HG02759 (cell line): ENCODE measurements at regions not wholly inside any gene's neighbourhood (a gene's known extent, or its start where the extent isn't known, plus 50 kb on each side); places are given as distances from the start of the nearest gene placed in this dataset.

Experiments used
- ATAC-seq: cut with Tn5 transposase; IDR thresholded peaks from one replicate; pipeline ENCODE4 v1.9.1; 2021; ENCODE audit warnings: mild to moderate bottlenecking, moderate library complexity; ENCODE audit not compliant: unreplicated experiment

DNA sequence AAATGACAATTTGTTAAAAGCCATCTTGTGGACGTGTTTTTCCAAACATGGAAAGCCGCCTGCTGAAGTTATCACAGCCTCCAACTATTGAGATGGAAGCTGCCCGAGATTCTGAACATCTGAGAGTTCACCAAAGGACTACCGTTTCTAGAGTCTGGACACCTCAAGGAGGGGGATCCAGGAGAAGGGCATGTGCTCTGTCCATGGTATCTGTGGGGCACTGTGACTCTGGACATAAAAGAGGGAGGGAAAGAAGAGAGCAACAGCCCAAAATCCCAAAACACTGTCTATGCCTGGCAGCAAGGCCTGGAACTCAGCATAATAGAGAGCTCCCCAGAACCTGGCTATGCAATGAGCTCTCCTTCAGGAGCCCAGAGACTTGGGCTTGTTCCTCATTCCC, 319.9 kb downstream of the EN1 start:
- ATAC-seq: no peak

DNA sequence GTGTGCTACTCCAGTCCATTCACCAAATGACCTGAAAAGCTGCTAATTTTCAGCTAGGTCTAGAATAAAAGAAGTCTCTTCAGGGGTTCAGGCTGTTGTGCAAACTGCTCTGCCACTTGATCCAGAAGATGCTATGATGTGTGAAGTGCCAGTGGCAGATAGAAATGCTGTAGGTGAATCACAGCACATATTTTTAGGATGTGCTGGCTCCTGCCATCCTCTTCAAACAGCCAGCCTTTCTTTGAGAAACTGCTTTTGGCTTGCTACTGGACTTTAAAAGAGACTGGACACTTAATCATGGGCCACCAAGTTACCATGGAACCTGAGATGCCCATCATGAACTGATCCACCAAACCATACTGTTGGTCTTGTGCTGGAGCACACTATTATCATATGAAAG, 322.1 kb downstream of the EN1 start:
- no peak for ATAC-seq

DNA sequence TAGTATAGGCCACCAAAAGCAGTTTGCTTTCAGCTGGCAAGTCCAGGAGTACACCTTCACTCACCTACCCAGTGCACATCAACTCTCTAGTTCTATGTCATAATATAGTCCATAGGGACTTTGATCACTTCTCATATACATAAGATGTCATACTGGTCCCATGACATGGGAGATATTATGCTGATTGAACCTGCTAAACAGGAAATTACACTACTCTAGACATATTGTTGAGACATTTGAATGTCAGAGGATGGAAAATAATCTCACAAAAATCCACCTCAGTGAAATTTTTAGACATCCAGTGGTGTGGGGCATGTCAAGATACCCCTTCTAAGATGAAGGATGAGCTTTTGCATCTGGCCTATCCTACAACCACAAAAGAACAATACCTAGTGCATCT, 322.5 kb downstream of the EN1 start:
- no peak for ATAC-seq

DNA sequence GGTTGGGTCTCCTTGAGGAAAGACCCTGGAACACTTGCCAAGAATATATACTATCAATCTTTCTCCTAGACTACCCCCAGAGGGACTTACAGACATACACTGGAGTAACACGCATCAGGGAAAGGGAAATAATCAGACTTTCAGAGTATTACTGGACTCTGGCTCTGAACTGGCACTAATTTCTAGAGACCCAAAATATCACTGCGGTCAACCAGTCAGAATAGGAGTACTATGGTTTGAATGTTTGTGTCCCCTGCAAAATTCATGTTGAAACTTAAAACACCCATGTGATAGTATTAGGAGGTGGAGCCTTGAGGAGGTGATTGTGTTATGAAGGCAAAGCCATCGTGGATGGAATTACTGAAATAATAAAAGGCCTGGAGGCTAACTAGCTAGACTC, 323.7 kb downstream of the EN1 start:
- no peak for ATAC-seq

DNA sequence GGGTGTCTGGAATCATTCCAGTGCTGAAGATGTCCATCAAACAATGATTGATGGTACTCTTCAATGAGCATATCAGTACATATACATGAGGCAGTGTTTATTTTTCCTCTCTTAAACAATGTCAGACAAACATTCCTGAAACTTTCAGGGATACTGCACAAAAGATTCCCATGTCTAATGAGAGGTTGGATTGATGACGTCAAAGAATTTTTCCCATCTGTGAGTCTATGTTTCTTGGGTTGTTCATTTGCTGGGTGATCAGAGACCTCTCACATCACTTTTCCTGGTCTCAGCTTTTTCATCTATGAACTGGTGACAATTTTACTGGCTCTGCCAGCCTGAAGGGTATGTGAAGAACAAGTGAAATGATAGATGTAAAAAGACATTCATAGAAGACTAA, 325.5 kb downstream of the EN1 start:
- ATAC-seq: no peak

DNA sequence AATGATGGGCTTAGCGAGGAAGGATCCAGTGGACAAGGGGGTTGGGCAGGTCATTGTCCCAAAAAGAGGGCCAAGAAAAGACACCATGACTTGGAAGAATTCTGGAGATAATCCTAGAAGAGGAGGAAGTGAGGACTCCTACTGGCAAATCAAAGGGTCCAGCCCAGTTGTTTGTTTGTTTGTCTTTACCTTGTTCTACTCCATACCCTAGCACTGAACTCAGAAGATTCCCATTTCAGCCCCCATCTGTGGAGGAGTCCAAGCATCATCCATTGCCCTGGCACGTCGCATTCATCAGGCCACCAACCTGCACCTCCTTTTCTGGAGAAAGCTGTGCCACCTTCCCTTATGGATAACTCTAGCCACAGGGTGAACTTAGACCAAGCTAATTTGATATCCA, 326.2 kb downstream of the EN1 start:
- ATAC-seq: no peak

DNA sequence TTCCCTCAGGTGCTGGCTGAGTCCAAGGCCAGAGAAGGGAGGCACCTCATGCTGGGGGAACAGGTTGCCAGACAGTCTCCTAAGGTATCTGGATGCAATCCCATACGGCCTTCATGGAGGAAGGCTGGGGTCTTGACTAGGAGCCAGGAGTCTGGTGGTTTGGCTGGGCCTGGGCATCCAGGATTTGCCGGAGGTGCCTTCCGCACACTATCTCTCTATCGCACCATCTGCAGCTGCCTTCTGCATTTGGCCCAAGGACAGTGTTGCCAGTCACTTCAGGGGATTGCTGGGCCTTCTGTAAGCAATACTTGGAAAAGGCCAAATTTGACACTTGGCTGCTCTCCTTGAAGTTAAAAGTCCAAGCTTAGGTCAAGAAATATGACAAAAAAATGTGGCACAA, 327.2 kb downstream of the EN1 start:
- ATAC-seq: no peak

DNA sequence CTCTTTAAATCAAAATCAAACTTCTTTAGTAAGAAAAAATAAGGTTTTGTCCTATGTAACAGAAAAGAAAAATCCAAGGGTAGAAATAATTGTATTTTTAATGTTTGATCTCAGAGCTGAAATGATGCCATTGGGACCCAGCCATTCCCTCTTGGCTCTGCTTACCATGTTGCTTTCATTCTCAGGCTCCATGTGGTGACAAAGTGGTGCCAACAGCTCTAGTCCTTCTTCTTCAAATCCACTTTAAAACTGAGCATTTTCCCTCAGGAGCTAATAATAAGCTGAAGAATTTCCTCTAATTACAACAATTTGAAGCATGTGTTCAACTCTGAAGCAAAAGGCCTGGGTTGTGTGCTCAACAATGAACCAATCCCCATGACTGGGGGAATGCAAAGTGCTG, 327.9 kb downstream of the EN1 start:
- no peak for ATAC-seq

DNA sequence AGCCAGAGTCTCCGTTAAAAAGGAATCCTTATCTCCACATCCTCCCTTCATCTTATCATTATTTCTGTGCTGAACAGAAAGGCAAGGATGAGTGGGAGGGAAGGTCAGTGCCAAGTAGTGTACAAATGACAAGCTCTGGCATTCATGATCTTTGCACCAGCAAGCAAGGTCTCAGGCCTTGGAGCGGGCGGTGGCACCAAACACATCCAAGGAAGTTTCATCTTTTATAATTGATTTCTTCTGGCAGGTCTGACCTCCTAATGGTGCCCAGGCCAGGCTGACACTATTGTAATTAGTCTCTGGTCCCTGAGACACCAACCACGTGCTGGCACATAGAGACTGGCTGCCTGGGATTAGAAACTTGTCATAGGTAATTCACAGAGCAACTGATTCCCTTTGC, 336.6 kb downstream of the EN1 start:
- ATAC-seq: no peak

DNA sequence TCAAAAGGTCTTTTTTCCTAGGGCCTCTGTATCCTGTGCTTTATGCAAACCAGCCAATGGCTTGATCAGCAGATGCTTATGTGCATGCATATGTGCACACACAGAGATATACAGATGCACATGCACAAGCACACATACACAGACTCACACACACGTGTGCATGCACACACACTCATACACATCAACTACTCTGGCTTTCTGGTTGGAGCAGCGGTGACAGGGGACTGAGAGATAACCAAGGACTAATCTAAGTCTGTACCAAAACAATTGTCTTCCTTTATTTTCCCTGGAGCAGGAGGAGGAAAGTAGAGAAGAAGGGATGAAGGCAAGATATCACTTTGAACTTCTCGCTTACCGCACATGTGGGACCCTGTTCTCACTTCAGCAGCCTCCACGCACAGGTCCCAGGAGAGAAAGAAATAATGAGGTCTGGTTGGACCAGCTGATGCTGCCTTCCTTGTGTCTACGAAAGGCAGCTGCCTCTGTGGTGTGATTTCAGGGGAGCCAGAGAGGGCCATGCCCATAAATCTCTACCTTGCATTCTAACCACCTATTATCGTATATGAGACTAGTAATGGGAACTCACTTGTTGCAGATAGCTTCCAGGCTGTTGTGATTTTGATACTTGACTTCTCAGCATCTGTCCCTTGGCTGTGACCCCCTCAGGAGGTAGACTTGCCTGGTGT, 338.0 kb downstream of the EN1 start:
- no peak for ATAC-seq

DNA sequence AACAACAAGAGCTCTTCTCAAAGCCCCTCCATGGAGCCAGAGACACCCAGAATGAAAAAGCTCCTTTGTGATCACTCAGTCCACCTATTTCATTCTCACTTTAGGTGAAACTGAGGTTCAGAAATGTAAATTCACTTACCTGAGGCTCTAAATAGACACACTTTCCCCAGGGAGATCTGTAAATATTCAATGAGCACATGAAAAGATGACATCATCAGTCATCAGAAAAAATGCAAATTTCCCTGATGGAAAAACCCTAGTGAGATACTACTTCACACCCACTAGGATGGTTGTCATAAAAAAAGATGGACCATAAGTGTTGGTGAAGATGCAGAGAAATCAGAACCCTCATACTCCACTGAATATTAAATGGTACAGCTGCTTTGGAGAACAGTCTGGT, 339.2 kb downstream of the EN1 start:
- no peak for ATAC-seq

DNA sequence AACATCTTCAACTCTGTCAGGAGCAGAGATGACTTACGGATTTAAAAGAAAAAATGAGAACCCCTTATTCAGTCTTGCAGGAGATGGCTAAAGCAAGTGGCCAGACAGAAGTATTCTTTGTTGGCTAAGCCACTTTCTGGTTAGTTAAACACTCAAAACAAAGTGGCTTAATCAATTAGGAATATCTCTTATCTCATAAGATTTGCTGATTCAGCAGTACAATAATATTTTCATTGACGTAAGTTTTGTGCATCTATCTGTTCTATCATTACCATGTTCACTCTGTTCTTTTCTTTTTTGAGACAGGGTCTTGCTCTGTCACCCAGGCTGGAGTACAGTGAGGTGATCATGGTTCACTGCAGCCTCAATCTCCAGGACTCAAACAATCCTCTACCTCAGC, 342.0 kb downstream of the EN1 start:
- ATAC-seq: no peak

DNA sequence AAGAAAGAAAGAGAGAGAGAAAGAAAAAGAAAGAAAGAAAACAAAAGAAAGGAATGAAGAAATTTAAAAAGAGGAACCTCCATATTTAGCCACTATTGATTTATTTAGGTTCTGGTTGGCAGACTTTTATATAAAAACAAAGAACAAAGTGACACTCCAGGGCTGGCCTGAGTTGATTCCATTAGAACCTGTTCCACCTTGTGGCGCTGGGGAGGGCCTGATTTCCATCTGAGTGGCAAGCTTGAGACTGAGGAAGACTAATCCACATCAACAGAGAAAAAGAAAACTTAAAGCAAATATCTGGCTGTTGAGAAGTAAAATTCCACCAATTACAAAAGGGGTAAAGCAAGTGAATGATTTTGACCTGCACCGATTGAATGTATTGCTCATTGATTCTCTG, 345.3 kb downstream of the EN1 start:
- ATAC-seq: no peak

DNA sequence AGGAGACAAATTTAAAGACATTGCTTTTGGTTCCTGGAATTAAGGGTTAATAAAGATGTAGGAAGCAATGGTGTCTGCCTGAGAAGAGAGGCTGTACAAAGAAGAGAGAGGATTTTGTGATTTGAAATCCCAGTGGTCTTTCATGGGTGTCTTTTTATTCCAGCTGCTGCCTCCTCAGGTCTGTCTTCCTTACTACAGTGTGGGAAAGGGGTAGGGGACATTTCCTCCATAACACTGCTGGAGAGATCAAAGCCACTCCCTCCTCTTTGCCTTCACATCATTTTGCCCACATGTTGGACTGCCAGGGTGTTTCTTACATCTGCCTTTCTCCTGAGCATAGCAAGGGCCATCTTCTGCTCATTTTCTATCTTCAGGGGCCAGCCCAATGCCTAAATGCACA, 348.5 kb downstream of the EN1 start:
- no peak for ATAC-seq

DNA sequence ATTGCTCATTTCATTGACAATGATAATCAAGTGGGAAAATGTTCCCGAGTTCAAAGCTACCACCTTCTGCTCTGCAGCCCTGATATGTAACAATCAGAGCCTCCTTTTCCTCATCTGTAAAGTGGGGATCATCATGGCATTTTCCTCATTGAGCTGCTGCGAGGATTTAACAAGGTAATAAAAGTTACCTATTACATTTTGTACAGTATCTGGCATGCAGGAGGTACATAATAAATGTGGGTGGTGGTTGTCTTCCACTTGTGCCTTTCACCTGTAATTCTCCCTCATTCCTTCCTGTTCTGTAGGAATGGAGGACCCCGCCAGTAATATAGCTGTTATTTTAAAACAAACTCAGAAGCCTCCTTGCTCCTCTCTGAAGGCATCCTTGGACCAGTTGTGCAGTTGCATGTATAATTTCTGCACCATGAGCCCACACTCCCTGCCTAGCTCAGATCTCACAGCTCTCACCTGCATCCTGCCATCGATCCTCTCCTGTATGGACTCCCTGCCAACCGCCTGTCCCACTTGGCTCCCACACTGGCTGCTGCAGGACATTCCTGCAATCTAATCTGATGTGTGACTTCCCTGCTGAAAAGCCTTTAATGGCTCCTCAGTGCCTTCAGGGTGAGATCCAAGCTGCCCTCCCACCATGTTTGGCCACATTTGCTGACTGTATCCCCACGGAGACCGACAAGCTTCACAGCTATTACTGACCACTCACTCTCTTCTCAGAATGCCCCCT, 350.4 kb downstream of the EN1 start:
- no peak for ATAC-seq

DNA sequence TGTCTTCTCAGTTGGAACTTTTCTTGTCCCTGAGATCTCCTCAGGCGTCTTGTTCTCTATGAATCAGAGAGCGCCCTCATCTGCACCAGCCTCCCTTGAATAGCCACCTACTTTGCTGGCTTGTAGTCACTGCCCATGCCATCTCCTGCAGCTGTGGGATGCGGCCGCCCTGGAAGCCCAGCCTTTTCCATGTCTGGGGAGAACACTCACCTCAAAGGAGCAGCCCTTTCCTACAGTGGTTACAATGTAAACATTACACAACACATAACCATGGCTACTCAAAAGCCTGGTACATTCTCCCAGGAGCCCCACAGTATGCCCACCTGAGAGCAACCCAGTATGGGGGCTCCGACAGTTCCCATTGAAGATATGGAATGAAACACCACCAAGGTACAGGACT, 351.0 kb downstream of the EN1 start:
- no peak for ATAC-seq

DNA sequence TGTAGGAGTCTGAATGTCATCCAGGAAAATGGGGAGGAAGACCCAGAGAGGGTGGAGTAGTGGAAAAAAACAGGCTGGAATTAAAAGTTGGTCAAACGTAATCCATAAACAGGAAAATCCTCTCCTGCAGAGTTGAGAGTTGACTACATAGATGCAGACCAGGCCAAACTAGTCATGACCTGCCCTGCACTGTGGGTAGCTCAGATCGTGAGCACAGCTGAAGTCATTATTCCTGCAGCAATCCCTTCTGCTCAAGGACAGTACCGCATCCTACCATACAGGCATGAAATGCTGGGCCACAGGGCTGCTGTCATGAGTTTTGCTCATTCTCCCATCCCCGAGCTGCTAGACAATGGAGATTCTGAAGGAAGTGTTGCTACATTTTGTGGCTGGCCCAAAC, 352.2 kb downstream of the EN1 start:
- ATAC-seq: no peak

DNA sequence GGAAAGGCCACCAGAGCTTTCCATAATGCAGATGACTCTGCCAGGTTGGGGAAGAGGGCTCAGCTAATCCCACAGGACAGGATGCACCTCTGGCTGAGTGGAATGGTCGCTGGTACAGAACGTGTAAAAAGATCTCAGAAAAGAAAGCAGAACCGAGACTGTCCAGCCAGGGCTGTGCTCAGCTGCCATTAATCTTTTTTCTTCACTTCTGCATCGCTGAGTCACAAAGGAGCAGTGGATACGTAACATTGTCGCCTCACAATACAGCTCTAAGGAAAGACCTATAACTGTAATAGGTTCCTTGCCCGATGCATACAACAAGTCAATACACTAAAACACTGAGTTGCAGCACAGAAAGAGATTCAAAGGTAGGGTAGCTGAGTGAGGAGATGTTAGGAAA, 354.2 kb downstream of the EN1 start:
- no peak for ATAC-seq

DNA sequence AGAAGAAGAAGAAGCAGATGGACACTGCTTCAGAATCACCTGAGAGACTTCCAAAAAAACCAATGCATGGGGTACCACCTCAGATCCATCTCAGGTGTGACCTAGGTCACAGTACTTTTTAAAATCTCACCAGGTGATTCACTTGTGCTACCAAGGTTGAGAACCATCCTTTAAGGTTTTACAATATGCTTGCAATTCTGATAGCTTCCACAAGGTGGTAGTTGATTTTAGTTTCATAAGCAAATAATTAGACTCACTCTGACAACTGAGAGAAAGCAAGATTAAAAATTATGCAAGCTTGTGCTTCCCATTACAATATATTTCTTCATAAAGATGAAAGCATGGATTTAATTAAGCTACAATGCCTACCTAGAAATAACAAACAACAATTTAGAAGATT, 355.1 kb downstream of the EN1 start:
- ATAC-seq: no peak

DNA sequence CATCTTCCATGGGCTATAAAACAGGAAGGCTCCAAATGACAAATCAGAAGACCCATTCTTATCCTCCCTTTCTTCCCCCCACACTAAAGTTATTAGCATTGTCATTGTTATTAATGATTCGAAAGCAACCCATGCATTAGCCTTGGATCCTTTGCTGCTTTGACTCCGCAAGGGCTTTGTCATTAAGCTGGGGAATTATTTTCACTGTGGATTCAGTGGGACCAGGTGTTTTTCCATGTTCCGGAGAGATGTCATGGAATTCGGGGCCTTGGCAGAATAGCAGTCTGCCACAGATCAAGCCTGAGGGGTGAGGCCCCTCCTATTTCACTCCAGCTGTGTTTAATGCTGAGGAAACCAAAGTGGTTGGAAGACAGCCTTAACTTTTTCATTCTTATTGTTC, 357.1 kb downstream of the EN1 start:
- ATAC-seq: no peak

DNA sequence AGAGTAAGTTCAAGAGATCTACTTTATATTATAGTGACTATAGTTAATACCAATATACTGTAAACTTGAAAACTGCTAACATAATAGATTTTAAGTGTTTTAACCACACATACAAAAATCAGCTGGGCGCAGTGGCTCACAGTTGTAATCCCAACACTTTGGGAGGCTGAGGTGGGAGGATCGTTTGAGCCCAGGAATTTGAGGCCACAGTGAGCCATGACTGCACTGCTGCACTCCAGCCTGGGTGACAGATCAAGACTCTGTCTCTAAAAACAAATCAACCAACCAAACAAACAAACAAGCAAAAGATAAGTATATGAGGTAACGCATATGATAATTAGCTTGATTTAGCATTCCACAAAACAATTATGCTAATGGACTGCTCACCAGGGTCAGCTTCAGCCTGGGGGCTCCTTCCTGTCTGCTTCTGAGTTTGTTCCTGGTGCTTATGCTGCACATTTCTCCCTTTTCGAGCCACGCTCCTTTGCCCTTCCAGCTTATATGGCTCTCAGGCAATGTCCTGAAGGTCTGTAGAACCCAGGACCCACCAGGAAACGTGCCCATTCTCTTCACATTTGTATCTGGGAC, 357.6 kb downstream of the EN1 start:
- no peak for ATAC-seq

DNA sequence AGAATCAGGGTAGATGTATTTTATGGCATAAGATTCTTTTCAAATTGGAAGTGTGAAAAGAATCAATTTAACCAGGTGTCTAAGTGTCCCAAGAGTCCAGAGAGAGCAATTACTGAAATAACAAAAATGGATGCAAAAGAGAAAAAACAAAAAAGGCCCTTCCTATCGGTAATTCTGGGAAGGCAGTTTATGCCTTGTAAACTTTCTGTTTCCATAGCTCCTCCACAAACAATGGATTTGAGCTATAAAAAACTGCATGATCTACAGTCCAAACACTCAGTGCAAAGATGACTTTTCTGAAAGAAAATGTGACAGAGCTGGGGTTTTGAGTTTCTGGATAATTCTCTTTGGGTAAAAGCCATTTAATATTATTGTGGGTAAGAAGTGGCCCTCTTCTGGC, 366.1 kb downstream of the EN1 start:
- ATAC-seq: no peak

DNA sequence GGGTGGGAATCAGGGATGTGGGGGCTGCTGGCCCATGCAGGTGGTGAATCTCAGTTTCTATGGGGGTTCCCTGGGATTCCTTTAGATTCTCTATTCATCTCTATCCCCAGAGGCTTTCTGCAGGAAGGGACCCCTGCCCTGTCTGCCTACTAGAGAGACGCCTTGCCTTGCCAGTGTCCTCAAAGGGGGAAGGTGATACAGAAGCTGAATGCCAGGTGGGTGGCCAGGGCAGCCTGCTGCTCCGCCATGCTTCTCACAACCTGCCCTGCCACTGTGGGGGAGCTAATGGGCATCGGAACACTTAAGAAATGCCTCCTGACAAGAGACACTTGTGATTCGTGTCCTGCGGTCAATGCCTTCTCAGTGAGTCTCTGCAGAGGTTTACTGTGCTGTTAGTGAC, 368.4 kb downstream of the EN1 start:
- ATAC-seq: no peak
